Activated CD4-positive, alpha-beta memory T cell treated with anti-CD3 and anti-CD28 coated beads for 36 hours (primary cell): ENCODE measurements at regions not wholly inside any gene's neighbourhood (a gene's known extent, or its start where the extent isn't known, plus 50 kb on each side); places are given as distances from the start of the nearest gene placed in this dataset.
"Not testable (repeated sequence)": the region's sequence is repeated elsewhere in the genome, so short reads cannot be mapped to it uniquely, and the experiment has no call there.

ENCODE experiments used
- CTCF ChIA-PET: fragments of 350-600 bp; sonication (Branson Sonifier 250); formaldehyde crosslinking; loops from one replicate; lab custom pipeline; 2021; ENCODE audit warnings: antibody characterized with exemption, inconsistent platforms; lab: Charles Lee
- POLR2A ChIA-PET: fragments of 350-600 bp; sonication (Branson Sonifier 250); formaldehyde crosslinking; loops from one replicate; lab custom pipeline; 2021; ENCODE audit warnings: antibody characterized with exemption; lab: Charles Lee
- DNase-seq: peaks from one replicate; pipeline ENCODE4 v3.0.0-alpha.2; 2020
- H3K27ac Mint-ChIP-seq: one replicate; pipeline ENCODE4 v1.8.0; 2021; ENCODE audit warnings: mixed read lengths
- H3K27me3 Mint-ChIP-seq: one replicate; pipeline ENCODE4 v1.8.0; 2021; ENCODE audit warnings: mixed read lengths
- H3K36me3 Mint-ChIP-seq: one replicate; pipeline ENCODE4 v1.8.0; 2021; ENCODE audit warnings: mixed read lengths
- H3K4me1 Mint-ChIP-seq: one replicate; pipeline ENCODE4 v1.8.0; 2021; ENCODE audit warnings: low read depth, mixed read lengths
- H3K4me3 Mint-ChIP-seq: one replicate; pipeline ENCODE4 v1.8.0; 2021; ENCODE audit warnings: mild to moderate bottlenecking, mixed read lengths
- H3K9me3 Mint-ChIP-seq: one replicate; pipeline ENCODE4 v1.8.0; 2021; ENCODE audit warnings: mixed read lengths
- intact Hi-C: fragments of 100-400 bp; cut with micrococcal nuclease; formaldehyde crosslinking; loops from one replicate; pipeline ENCODE4 v1.15.1; 2023

DNA sequence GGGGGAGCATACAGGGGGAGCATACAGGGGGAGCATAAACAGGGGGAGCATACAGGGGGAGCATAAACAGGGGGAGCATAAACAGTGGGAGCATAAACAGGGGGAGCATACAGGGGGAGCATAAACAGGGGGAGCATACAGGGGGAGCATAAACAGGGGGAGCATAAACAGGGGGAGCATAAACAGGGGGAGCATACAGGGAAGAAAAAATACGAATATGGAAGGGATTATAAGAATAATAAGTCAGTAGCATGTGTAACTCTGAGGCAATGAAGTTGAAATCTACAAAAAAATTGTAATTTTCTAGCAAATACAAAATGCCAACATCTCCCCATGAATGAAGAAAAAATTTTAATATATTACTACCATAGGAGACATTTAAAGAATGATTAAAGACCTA lies 101.3 kb upstream of the FOXQ1 start:
- H3K36me3 Mint-ChIP-seq, intact Hi-C loops, CTCF ChIA-PET, H3K4me3 Mint-ChIP-seq, H3K27ac Mint-ChIP-seq, H3K9me3 Mint-ChIP-seq, H3K4me1 Mint-ChIP-seq, DNase-seq, POLR2A ChIA-PET: not testable (repeated sequence)
- H3K27me3 Mint-ChIP-seq, result peaks cover 16% of the 10 kb centered on the region

DNA sequence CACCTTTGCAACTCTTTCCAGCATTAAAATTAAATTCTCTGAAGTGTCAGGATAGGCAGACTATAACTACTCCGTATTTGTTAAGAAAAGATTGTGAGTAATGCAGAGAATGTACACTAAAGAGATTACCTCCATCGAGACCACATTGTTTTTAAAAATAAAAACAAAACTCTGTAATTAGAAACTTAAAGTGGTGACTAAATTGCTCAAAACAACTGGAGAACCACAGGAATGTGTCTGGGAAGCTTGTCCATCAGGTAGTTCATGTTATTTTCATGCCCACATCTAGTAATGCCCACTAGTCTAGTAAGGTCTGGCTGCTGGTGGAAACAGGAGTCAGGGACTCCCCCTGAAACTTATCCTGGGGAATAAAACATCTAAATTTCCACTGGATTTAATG lies 103.0 kb upstream of the FOXQ1 start:
- Mint-ChIP-seq H3K9me3 (no peaks in the 10 kb centered on the region), H3K27ac (no peak overlapping the region), H3K4me3 (no peak overlapping the region), H3K27me3 (peaks cover 16% of the 10 kb centered on the region), H3K4me1 (no peaks in the 10 kb centered on the region), H3K36me3 (no peaks in the 10 kb centered on the region)
- intact Hi-C loops, result no loop called here
- POLR2A ChIA-PET, result no interaction called here
- DNase-seq, result no peak
- CTCF ChIA-PET, result no interaction called here

DNA sequence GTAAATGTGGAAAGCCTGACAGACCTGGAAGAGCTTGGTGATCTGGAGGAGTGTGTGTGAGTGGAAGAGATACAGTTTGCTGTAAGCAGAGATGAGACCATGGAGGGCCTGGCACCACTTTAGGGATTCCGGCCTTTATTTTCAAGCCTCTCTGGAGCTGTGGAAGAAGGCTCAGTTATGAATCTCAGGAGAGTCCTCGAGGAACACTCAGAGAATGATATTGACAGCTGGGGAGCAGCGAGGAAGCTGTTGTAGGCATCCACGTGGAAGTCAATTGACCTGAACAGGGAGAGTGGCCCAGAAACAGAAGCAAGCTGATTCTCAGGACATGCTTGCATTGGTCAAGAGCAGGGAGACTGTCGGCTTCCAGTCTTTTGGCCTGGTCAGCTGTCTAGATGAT lies 108.4 kb upstream of the FOXQ1 start:
- H3K27ac Mint-ChIP-seq, result no peak overlapping the region
- H3K4me3 Mint-ChIP-seq, result no peak overlapping the region
- DNase-seq, result no peak
- intact Hi-C loops, result no loop called here
- no peaks in the 10 kb centered on the region for H3K9me3 Mint-ChIP-seq
- peaks cover 11% of the 10 kb centered on the region for H3K27me3 Mint-ChIP-seq
- CTCF ChIA-PET, result no interaction called here
- POLR2A ChIA-PET, result no interaction called here
- peaks cover 8% of the 10 kb centered on the region for H3K4me1 Mint-ChIP-seq
- no peaks in the 10 kb centered on the region for H3K36me3 Mint-ChIP-seq

DNA sequence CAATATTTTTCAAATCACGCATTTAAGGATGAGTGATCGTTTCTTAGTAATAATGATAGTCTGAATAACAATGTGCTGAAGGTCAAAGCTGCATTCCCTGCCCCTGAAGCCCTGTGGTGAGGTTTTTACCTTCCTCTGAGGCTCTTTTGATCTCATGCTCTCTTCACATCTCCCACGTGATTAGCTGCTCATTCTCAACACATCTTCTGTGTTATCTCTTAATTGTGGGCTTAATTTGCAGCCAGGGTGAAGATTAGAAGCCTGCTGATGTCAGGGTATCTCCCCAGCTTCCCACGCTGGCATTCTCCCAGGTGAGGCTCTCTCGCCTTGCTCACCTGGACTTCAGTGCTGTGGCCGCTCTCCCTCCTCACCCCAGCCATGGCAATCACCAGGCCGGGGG lies 109.7 kb upstream of the FOXQ1 start:
- peaks cover 8% of the 10 kb centered on the region for H3K4me1 Mint-ChIP-seq
- POLR2A ChIA-PET, result interaction anchor here (0.5 kb wide), 1 partner anchor 41 kb away, joined by 3 read pairs; no protein-coding TSS in a partner anchor
- no peak for DNase-seq
- H3K4me3 Mint-ChIP-seq, result no peak overlapping the region
- H3K27ac Mint-ChIP-seq, result no peak overlapping the region
- peaks cover 8% of the 10 kb centered on the region for H3K27me3 Mint-ChIP-seq
- CTCF ChIA-PET, result interaction anchor here (0.7 kb wide), 1 partner anchor 144 kb away, joined by 3 read pairs; no protein-coding TSS in a partner anchor
- H3K36me3 Mint-ChIP-seq, result no peaks in the 10 kb centered on the region
- intact Hi-C loops, result no loop called here
- H3K9me3 Mint-ChIP-seq, result no peaks in the 10 kb centered on the region

DNA sequence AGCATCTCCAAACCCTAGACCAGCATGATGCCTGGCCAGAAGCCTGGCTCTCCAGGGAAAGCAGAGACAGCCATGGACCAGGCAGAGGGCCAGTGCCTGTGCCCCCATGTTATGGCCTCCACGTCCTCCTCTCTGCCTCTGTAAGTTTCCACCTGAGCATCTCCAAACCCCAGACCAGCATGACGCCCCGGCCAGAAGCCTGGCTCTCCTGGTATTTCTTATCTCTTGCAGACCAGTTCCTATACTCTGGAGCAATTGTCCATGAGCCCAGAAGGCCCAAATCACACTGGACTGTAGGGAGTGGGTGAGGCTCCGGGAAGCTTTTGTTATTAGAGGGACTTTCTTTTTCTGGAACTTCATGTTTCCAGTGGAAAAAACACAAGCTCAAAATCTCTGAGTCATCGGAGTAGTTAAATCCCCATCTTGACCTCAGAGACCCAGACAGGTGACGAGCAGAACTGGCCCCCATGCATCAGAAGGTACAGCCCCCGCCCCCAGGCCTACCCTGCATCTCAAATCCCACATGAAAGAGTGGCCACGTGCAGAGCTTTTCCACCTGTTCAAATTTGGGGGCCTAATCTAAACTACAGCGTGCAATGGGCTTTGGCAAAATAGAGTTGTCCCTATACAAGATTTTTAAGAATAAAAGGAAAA lies 110.2 kb upstream of the FOXQ1 start:
- Mint-ChIP-seq H3K36me3 (no peaks in the 10 kb centered on the region), H3K4me3 (no peak overlapping the region), H3K9me3 (no peaks in the 10 kb centered on the region), H3K4me1 (peaks cover 8% of the 10 kb centered on the region), H3K27ac (no peak overlapping the region), H3K27me3 (peaks cover 6% of the 10 kb centered on the region)
- CTCF ChIA-PET, result interaction anchor here (0.7 kb wide), 1 partner anchor 145 kb away, joined by 3 read pairs; no protein-coding TSS in a partner anchor
- POLR2A ChIA-PET, result interaction anchor here (0.5 kb wide), 1 partner anchor 41 kb away, joined by 3 read pairs; no protein-coding TSS in a partner anchor
- DNase-seq, result no peak
- intact Hi-C loops, result no loop called here

DNA sequence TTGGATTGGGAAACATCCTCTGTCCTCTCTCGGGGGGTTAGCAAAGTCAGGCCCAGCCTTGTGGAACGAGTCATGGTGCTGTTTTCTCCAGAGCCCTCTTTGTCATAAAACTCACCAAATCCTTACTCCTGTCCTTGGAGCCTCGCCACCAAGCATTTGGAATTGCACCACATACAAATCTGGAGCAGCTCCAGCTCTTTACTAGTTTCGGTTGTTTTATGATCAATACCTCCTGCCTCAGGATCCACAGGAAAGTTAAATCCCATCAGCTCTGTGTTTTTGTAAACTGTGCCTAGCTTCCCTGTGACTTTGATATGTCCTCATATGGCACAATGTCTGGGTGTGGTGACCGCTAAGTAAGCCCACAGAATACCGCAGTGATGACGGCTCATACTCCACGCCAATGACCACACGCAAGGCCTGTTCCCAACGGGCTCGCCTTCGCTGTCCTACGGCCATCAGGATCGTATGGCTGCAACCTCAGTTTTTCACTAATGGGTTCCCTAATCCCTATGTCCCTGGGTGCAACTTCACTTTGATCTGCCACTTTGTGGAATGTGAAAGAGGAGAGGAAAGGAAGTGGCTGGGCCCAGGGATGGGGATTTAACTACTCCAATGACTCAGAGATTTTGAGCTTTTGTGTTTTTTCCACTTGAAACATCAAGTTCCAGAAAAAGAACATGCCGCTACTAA lies 111.3 kb upstream of the FOXQ1 start:
- Mint-ChIP-seq H3K27ac (no peak overlapping the region), H3K27me3 (peaks cover 2% of the 10 kb centered on the region), H3K9me3 (no peaks in the 10 kb centered on the region), H3K4me1 (peaks cover 8% of the 10 kb centered on the region), H3K4me3 (no peak overlapping the region), H3K36me3 (no peaks in the 10 kb centered on the region)
- POLR2A ChIA-PET, result no interaction called here
- CTCF ChIA-PET, result interaction anchor here (0.6 kb wide), 1 partner anchor 156 kb away, joined by 4 read pairs; no protein-coding TSS in a partner anchor
- intact Hi-C loops, result no loop called here
- DNase-seq, result no peak

DNA sequence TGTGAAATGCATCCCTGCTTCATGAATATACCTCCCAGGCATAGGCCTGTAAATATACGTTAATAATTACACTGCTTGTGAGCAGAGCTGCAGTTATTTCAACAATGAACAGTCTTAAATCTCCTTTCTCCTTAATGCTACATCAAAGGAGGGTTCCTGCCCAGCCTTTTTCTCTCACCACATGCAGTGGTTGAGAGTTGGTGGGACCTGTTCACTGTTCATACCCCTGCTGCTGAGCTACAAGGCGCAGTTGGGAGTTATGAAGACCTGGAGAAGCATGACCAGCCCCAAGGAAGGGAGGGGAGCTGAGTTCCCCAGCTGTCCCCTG lies 111.9 kb upstream of the FOXQ1 start:
- Mint-ChIP-seq H3K4me1 (peaks cover 8% of the 10 kb centered on the region), H3K27ac (no peak overlapping the region), H3K27me3 (peaks cover 2% of the 10 kb centered on the region), H3K36me3 (no peaks in the 10 kb centered on the region), H3K4me3 (no peak overlapping the region), H3K9me3 (no peaks in the 10 kb centered on the region)
- ChIA-PET CTCF (no interaction called here), POLR2A (no interaction called here)
- DNase-seq, result no peak
- intact Hi-C loops, result no loop called here

DNA sequence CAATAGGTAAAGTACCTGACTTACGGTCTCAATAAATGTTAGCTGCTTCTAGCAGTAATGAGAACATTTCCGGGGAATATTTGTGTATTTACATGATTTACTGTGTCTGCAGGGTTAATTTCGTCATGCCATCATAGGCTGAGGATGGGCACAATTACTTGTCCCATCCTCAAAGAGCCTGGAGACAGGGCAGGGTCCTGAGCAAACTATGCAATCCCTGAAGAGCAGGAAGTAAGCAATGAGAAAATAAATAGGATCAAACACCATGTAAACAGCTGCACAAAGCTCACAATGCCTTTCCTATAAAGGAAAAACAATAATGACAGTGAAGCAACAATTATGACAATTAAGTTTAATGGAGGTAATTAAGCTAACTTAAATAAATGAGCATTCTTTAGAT lies 114.6 kb upstream of the FOXQ1 start:
- Mint-ChIP-seq H3K27me3 (peaks cover 2% of the 10 kb centered on the region), H3K9me3 (peaks cover 8% of the 10 kb centered on the region), H3K4me3 (no peak overlapping the region), H3K27ac (no peak overlapping the region), H3K4me1 (peaks cover 2% of the 10 kb centered on the region), H3K36me3 (no peaks in the 10 kb centered on the region)
- CTCF ChIA-PET, result interaction anchor here (0.8 kb wide), 1 partner anchor 44 kb away, joined by 3 read pairs; no protein-coding TSS in a partner anchor
- no peak for DNase-seq
- POLR2A ChIA-PET, result no interaction called here
- intact Hi-C loops, result no loop called here

DNA sequence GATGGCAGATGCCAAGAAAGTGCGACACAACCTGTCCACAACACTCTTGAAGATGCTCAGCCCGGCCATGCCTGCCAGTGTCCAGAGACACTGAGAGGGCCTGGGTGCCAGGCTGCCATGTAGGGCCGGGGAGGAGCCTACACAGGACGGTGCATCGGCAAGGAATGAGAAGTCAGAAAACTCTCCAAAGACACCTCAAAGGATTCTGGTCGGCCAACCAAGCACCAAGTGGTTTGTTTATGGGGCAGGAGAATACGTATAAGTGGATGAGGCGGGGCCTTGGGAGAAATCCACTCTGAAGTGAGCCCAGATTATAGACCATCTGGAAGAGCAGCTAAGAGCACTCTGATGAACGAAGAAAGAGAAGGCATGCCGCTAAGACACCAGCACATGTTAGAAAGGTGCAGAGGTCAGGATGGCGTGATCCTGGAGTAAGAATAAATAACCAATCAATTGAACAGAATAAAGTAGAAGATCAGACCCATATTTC lies 120.7 kb upstream of the FOXQ1 start:
- H3K9me3 Mint-ChIP-seq, result peaks cover 8% of the 10 kb centered on the region
- DNase-seq, result no peak
- intact Hi-C loops, result no loop called here
- H3K27me3 Mint-ChIP-seq, result peaks cover 7% of the 10 kb centered on the region
- no peak overlapping the region for H3K4me3 Mint-ChIP-seq
- POLR2A ChIA-PET, result no interaction called here
- no peaks in the 10 kb centered on the region for H3K36me3 Mint-ChIP-seq
- no peak overlapping the region for H3K27ac Mint-ChIP-seq
- H3K4me1 Mint-ChIP-seq, result no peaks in the 10 kb centered on the region
- CTCF ChIA-PET, result no interaction called here

DNA sequence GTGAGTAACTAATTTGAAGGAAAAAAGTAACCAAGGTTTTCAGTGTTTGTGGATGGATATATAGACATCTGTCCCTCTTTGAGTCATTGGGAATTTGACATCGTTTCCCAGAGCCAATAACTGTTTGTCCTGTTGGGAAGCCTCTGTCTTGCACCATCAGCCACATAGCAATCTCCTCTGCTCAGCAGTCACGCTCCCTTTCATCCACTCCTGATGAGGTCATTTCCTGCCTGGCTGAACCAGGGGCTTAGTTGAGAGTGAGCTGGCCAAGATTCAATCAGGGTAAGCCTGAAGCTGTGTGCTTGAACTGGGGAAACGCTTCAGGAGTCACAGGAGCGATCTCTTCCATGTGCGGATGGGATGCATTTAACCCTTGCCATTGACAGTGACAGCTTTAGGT lies 121.5 kb upstream of the FOXQ1 start:
- no peaks in the 10 kb centered on the region for H3K36me3 Mint-ChIP-seq
- CTCF ChIA-PET, result no interaction called here
- POLR2A ChIA-PET, result no interaction called here
- peaks cover 7% of the 10 kb centered on the region for H3K27me3 Mint-ChIP-seq
- H3K9me3 Mint-ChIP-seq, result peaks cover 8% of the 10 kb centered on the region
- no peak overlapping the region for H3K4me3 Mint-ChIP-seq
- DNase-seq, result no peak
- H3K27ac Mint-ChIP-seq, result no peak overlapping the region
- H3K4me1 Mint-ChIP-seq, result no peaks in the 10 kb centered on the region
- intact Hi-C loops, result no loop called here

DNA sequence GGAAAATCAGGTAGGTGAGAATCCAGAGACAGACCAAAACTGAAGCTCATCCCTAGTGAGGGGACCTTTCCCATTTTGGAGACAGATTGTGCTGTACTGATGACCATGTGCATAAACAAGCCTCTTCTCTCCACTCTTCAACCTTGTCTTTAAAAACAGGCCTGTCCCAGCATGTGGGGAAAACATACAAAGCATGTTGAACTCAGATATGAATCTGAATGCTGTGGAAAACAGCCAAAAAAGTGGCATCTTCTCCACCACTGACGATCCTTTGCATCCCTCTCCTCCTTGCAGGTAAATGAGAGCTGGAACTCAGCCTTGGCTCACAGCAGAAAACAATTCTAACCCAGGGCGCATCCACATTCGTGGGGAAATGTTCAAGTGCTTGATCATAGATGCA lies 123.7 kb upstream of the FOXQ1 start:
- Mint-ChIP-seq H3K9me3 (no peaks in the 10 kb centered on the region), H3K4me3 (no peak overlapping the region), H3K36me3 (no peaks in the 10 kb centered on the region), H3K27ac (no peak overlapping the region), H3K27me3 (peaks cover 7% of the 10 kb centered on the region), H3K4me1 (no peaks in the 10 kb centered on the region)
- ChIA-PET POLR2A (no interaction called here), CTCF (no interaction called here)
- no peak for DNase-seq
- intact Hi-C loops, result no loop called here

DNA sequence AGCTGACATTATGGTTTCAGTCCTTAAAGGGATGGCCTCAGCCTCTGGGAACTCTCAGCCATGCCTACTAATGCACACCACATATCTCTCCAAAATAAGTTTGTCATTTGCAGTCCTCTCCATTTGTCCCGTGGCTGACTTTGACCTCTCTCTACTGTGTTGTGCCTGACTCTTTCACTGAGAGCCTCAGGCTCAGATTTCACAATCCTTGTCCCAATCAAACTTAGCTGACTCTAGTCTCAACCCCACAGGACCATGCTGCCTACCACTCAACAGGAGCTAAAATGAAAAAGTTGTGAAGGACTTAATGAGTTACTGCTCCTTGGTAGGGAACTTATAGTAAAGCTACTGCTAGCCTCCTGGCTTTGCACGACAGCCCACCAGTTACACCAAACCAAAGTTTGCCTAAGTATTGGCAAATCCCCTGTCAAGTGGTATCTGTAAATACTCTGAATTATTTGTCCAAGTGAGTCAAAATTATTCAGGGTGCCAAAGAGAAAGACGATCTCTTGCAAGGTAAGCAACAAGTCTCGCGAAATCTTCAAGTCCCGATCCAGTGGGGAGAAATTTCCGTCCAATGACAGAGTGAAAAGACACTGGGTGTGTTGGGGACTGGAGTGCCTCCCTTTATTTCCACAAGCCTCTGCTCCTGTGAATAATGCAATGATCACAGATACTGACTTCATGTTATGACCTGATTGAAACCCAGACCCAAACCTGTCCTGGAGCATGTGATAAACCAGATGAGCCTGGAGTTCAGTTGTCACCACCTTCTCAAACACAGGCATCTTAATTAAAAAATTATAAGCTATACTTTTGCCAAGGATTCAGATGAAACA lies 124.4 kb upstream of the FOXQ1 start:
- CTCF ChIA-PET, result no interaction called here
- H3K36me3 Mint-ChIP-seq, result no peaks in the 10 kb centered on the region
- no peak overlapping the region for H3K27ac Mint-ChIP-seq

More for the DNA sequence above, 124.4 kb upstream of the FOXQ1 start:
- H3K4me3 Mint-ChIP-seq, result no peak overlapping the region
- H3K4me1 Mint-ChIP-seq, result no peaks in the 10 kb centered on the region
- DNase-seq, result no peak
- intact Hi-C loops, result no loop called here
- no peaks in the 10 kb centered on the region for H3K9me3 Mint-ChIP-seq
- POLR2A ChIA-PET, result no interaction called here
- H3K27me3 Mint-ChIP-seq, result peaks cover 10% of the 10 kb centered on the region
